NCI-H524 treated with DMSO at 0.1 percent for 48 hours (cell line): ENCODE measurements at regions not wholly inside any gene's neighbourhood (a gene's known extent, or its start where the extent isn't known, plus 50 kb on each side); places are given as distances from the start of the nearest gene placed in this dataset.

Experiments used
- DNase-seq: peaks from one replicate; lab custom pipeline; 2025; lab: John Stamatoyannopoulos, UW

GRCh38 chr18:40558706-40559392, 1396.2 kb upstream of the PIK3C3 start:
- DNase-seq: no peak

GRCh38 chr18:40555914-40556313, 1399.1 kb upstream of the PIK3C3 start:
- DNase-seq: no peak

- no peak for DNase-seq
Observed at GRCh38 chr18:40553029-40553428, 1402.0 kb upstream of the PIK3C3 start.

- DNase-seq: no peak
Observed at GRCh38 chr18:40546875-40547274, 1408.2 kb upstream of the PIK3C3 start.

GRCh38 chr18:40534723-40535122, 1420.3 kb upstream of the PIK3C3 start:
- DNase-seq: no peak

- DNase-seq: no peak
Observed at GRCh38 chr18:40532046-40532445, 1423.0 kb upstream of the PIK3C3 start.

GRCh38 chr18:40531051-40531450, 1424.0 kb upstream of the PIK3C3 start:
- DNase-seq: no peak

- no peak for DNase-seq
Observed at GRCh38 chr18:40529478-40529877, 1425.6 kb upstream of the PIK3C3 start.

GRCh38 chr18:40524881-40525280, 1430.2 kb upstream of the PIK3C3 start:
- no peak for DNase-seq

- DNase-seq: no peak
Observed at GRCh38 chr18:40523287-40523686, 1431.7 kb upstream of the PIK3C3 start.

GRCh38 chr18:40501026-40501425, 1454.0 kb upstream of the PIK3C3 start:
- no peak for DNase-seq

GRCh38 chr18:40494603-40495002, 1460.4 kb upstream of the PIK3C3 start:
- DNase-seq: no peak

- no peak for DNase-seq
Observed at GRCh38 chr18:40493316-40493715, 1461.7 kb upstream of the PIK3C3 start.

GRCh38 chr18:40489301-40489700, 1465.7 kb upstream of the PIK3C3 start:
- no peak for DNase-seq

GRCh38 chr18:40485318-40485717, 1469.7 kb upstream of the PIK3C3 start:
- DNase-seq: no peak

- no peak for DNase-seq
Observed at GRCh38 chr18:40473221-40474029, 1481.6 kb upstream of the PIK3C3 start.

GRCh38 chr18:40470723-40471122, 1484.3 kb upstream of the PIK3C3 start:
- DNase-seq: no peak

- no peak for DNase-seq
Observed at GRCh38 chr18:40469851-40470250, 1485.2 kb upstream of the PIK3C3 start.

- no peak for DNase-seq
Observed at GRCh38 chr18:40469316-40469715, 1485.7 kb upstream of the PIK3C3 start.

GRCh38 chr18:40464032-40464431, 1491.0 kb upstream of the PIK3C3 start:
- DNase-seq: no peak

- no peak for DNase-seq
Observed at GRCh38 chr18:40453903-40454302, 1501.1 kb upstream of the PIK3C3 start.

GRCh38 chr18:40452599-40452998, 1502.4 kb upstream of the PIK3C3 start:
- DNase-seq: no peak

- no peak for DNase-seq
Observed at GRCh38 chr18:40450751-40451150, 1504.3 kb upstream of the PIK3C3 start.

- no peak for DNase-seq
Observed at GRCh38 chr18:40447820-40448219, 1507.2 kb upstream of the PIK3C3 start.
